ENCODE measurements at regions not wholly inside any gene's neighbourhood (a gene's known extent, or its start where the extent isn't known, plus 50 kb on each side); places are given as distances from the start of the nearest gene placed in this dataset.

GRCh38 chr17:33874617-33875060, 380.4 kb upstream of the CCL2 start:
- TF ChIP-seq CTCF (IDR thresholded peaks at IDR 0.05) = no peak
- no peak for TF ChIP-seq POLR2AphosphoS5 (IDR thresholded peaks at IDR 0.05)

Data from transverse colon (tissue), 4 donors.